DMS153 (cell line): ENCODE measurements at regions not wholly inside any gene's neighbourhood (a gene's known extent, or its start where the extent isn't known, plus 50 kb on each side); places are given as distances from the start of the nearest gene placed in this dataset.

Source experiments
- DNase-seq: peaks from one replicate; lab custom pipeline; 2025; lab: John Stamatoyannopoulos, UW

DNA sequence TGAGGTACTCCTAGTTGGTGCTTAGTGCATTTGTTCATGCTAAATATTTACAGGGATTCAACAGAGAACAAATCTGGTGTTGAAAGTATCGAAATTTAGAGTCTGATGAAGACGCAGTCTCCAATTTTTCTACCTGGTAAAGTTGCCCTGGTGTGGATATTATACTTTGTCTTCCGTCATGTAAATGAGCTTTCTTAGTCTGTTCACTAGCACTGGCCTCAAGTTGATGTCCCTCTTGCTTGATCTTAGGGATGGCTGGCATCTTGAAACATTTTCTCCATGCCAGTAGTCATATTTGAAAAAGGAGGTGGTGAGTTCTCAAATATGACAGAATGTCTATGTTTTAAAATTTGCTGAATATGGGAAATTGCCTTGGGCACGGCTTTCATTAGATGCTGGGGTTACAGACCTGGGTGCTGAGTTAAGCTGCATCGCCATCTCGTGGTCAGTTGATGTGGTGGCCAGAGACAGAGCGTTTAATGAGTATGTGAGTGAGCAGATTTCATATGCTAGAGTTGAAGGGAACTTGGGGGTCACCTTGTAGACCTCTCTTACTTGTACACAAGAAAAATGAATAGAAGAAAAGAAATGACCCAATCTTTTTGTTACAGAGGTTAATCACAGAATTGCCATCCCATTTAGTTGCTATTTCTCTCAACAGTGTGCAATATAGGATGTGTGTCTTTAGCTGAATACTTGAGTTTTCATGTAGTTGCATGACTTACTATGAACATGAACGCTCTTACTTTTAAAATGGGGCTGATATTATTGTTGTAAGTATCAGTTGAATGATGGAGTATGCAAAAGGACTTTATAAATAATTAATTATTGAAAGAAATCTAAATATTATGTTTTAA, 172.8 kb upstream of the DCN start:
- DNase-seq = peak; percentile 12

DNA sequence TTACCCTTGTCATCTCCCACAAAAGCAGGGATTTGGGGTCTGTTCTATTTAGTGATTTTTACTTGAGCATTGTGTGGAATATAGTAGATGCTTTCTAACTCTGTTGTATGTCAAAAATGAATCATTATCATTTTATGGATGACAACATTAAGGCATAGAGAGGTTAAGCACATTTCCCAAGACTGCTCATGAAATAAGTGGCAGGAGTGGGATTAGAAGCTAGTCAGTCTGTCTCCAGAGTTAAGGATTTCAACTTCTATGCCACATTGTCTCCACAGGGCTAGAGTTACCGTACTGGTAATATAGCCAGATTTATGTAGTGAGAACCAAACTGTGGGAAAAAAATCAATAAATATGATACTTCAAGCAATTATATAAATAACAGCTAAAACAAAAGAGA, 170.6 kb upstream of the DCN start:
- DNase-seq = no peak

DNA sequence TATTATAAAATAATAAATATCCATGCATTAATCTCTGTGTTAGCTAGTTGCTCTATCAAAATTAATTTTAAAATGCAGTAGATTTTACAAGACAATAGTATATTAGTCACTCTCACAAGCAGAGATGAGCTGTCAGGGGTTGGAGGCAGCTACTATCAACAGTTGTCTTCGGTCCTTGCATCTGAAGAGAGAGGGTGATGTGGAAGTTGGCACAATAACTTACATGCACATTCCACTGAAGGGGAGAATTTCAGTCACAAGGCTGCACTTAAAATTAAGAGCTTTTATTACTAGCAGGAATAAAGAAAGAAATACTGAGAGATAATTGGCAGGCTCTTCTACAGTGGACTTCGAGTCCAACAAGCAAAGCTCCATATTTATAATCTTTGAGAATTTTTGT, 166.9 kb upstream of the DCN start:
- no peak for DNase-seq

DNA sequence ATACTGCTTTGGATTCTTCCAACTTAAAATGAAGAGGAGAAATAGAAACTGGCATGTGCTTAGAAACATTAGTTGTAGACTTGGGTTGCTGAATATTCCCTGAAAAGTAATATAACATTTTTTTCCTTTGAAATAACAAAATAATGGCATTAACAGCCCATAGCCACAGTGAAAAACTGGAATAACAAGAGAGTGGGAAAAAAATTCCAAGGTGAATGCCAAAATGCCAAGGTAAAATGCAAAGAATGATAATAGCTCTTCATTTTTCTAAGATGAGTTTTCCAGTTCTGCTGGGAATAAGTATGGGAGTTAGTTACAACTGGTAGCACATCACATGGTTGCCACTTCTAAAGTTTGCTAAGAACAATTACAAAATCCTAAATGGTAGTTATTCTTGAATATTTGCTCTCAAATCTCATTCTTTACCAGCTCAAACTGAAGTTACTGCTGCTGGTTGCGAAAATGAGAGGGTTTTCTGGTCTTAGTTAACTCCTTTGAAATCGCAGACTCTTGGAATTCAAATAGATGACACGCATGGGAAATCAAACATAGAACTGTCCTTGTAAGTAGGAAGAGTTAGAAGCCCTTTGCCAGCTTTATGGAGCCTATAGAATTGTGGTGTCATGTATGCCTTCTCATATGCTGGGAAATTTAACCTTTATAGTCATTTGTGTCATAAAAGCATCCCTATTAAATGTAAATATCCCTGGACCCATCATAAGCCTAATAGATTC, 165.0 kb upstream of the DCN start:
- DNase-seq = no peak

DNA sequence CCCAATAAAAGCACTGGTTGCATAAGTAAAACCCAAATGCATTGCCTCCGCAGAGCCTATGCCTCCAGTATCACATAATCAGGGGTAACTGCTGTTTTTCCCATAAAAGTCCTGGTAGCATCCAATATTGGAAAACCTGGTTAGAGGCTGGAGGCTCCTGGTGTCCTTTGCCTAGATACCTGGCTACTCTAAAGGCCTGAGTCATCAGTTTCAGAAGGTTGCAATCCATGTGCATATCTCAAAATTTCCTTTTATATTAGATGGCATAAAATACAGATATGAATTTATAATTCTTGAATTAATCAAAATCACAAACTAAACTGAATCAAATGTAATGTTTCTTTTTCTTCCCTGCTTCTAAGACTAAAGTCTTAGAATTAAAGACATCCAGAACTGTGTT, 164.2 kb upstream of the DCN start:
- DNase-seq = no peak

DNA sequence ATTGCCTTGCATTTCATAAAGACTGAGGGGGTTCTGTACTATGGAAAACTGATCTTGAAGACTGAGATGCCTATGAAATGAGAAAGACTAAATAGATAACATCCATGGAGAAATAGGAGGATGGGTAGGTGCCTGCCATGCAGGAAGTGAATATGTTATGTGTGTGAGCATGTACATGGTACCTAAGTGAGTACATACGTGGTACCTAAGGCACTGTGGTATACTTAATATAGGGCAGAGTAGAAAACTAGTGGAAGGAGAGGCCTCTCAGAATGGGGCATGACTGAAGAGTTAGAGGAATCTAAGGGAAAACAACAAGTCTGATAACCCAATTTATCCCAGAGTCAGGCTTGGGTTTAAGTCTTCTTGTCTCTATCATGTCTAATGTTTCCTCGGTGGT, 161.8 kb upstream of the DCN start:
- no peak for DNase-seq

DNA sequence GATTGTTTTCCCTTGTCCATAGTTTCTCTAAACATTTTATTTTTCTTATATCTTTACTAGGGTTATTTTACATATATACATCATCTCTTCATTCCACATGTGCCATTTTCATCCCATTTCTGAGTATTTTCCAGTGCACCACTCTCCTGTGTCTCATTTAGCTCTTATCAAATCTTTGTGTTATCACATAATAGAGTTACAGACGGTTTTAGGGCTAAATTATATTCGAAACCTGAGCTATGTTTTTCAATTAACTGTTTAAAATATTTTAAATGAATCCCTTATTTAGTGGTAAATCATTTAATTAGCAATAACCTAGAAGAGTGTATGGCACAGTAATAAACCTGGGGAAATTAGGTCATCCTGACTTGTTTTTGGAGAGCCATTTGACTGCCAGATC, 160.4 kb upstream of the DCN start:
- DNase-seq = no peak

DNA sequence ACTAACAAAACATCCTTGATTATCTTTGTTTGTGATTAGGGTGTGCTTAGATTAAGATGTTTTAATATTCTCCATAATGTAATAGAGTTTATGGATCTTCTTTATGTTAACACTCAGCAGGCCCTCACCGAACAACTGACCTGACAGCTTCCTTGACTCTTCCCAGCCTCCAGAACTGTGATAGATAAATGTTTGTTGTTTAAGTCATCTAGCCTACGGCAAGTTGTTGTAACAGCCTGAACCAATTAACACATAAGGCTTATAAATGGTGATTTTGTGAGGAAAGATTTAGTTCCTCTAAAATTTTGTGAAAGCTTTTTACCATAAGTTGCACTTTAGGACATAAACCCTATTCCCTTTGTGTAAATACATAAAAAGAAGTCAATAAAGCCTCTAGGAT, 156.5 kb upstream of the DCN start:
- DNase-seq = no peak

DNA sequence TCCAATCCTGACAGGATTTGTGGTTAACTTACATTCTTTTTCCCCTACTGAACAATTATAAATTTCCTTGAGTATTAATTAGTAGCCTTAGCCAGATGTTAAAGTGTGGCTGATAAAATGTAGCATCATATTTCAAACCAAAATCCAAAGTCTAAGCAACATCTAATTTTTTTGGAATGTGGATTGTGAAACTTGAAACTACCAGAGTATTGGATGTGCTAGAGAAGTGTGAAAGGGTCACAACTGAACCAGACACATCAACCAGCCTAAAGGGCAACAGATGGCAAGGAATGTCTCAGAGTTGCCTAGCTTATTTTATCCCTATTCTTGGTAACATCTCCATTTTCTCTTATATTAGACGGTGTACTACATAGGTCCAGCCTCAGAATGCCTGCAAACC, 153.1 kb upstream of the DCN start:
- DNase-seq = no peak

DNA sequence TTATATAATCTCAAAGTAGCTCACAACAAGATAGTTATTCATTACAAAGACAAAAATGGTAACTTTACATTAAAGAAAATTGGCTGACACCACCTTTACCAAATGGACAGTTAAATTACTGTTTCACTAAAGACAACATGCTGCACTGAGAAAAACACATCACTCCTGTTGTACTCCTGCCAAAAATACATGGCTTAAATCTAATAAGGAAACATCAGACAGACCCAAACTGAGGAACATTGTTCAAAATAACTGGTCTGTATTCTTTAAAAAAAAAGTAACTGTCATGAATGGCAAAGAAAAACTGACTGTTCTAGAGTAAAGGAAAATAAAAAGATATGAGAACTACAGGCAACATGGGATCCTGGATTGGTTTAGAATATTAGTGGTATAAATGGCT, 151.3 kb upstream of the DCN start:
- no peak for DNase-seq

DNA sequence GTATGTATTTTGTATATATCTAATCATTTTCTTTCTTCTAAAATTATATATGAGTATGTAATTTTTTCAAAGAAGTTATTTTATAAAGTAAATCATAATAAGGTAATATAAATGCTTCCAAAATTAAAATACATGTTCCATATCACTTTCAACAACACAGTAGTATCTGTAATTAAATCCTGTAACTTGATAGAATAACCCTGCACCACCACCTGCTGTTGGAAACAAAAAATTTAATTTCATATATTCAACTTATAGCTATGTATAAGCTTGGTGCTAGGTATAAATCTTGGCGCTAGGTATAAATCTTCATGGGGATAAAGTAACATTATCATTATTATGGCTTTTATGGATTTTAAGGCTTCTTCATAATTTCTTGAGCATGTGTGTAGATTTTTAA, 149.7 kb upstream of the DCN start:
- DNase-seq = no peak

DNA sequence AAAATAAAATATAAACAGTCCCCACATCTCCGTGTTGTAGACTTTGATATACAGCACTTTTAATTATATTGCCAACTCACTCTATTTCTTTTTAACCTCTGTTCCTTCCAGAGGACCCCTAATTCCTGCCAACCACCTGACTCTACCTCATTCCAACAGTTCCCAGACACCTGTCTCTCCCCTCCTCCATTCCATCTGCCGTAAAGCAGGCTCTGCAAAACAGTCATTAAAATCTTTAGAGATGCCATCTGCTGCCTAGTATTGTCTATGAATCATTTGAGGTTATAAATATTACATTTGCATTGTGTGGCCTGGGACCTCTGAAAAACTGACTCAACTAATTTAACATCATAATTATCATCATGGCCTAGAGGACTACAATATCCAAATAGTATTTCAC, 148.8 kb upstream of the DCN start:
- DNase-seq = no peak

DNA sequence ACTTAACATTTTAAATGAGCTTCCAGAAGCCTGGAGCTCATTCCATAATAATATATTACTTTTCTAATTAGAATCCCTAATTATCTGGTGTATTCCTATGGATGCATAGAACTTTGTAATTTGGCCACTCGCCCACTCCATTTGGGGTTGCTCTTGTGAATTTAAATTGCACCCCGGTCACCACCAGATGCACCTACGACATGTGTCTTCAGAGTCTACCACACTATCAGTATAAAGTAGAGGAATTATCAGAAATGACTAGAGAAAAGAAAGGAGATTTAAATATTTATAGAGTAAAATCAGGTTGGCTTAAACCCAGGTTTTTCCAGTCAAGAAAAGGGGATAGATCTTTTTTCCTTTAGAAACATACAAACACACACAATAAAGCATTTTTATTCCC, 145.8 kb upstream of the DCN start:
- DNase-seq = no peak

DNA sequence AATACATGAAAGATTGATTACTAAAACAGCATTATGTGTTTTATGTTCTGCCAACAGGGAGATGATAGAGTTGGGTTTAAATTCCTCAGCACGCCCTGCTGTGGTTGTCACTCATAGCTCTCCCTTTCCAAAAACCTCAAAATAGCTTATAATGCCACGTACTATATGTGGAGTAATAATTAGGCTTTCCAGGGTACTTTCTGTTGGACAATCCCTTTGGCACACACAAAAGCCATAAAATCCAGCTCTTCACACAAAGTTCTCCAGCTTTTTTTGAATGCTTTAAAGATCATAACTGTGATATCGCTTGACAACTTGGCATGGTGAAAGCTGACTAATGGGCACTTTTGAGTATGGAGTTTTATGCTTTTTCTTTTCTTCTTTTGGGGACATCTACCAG, 145.3 kb upstream of the DCN start:
- no peak for DNase-seq

DNA sequence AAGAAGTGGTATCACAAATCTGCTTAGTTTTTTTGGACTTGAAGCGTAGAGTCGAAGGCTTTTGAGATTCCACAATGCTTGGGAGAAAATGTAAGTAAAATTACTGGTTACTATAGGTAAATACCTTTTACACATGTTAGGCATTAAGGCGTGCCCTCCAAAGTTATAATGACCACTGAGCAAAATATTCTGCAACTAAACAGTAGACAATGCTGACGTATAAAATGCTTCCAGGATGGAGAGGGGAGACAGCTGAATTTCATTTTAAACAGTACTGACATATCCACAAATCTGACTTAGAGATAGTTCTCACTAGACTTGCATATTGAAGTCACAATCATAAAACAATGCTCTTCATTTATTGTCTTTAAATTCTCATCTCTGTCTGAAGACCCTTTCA, 144.5 kb upstream of the DCN start:
- no peak for DNase-seq

DNA sequence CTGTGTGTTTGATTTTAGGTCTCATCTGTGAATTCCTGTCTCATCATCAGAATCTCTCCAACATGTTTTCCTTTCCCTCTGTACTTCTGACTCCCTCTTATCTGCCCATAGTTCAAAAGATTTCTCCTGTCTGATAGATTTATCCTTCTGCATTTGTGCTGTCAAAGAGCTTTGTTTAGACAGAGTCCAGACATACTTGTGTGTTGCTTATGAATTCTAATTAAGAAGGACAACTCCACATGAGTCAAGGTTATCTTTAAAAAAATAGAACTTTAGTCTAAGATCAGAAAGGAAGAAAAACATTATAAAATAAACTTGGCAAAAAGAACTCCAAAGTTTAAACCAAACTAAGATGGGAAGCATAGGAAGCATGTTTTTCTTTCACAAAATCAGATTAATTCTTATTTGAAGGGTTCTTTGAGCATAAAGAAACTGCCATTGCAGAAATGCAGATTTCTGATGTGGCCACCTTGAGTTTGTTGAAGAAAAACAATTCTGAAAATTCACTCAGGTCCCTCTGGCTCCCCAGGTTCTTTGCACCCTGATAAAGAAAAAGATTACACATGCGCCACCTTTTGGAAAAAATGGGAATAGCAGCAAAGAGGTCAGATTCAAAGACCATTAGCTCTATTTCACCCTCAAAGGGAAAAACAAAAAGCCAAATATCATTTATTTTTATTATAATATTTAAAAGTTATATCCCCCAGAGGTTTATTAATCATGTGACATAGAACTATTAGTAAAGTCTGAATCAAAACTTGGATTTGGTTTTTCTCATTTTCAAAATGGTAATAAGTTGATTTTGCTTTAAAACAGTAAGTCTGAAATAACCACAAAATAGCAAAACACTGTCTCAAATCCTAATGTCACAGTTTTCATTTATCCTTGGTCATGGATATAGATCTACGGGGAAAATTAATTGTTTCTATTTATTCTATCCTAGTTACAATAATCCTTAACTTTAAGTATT, 143.7 kb upstream of the DCN start:
- peak; percentile 4 for DNase-seq

DNA sequence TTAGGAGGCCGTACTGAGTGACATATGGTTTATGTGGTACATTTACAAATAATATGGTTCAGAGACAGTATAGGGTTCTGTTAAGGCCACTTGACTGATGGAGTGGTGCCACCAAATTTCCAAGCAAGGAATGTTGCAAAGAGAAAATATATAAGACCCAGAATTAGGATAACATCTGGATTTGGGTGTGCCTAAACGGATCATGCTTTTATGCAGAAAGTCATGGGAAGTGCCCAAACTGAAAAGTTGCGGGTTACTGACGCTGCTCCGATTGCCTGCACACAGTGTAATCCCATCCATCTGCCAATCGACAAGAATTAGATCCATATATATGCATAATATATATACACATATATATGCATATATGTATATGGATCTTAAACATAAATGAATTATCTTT, 138.4 kb upstream of the DCN start:
- DNase-seq = no peak

DNA sequence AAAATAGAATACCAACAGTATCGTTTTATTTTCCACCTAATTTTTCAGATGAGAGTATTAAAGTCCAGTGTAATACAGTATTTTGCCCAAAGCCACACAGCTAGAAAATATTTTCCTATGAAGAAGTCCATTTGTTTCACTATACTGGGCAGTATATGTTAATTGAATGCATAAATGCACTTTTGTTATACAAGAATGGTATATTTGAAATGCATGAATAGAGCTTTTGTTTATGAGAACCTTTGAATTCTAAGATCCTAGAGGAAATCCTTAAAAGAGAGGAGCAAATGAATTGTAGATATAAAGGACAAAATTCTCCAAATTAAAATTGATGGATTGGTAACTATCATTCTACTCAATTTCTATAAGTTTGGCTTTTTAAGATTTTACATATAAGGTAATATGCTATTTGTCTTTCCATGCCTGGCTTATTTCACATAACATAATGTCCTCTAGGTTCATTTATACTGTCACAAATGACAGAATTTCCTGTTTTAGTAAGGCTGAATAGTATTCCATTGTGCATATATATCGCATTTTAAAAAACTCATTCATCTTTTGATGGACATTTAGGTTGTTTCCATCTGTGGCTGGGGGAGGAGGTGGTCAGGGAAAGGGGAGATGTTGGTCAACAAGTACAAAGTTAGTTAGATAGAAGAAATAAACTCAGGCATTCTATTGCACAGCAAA, 136.6 kb upstream of the DCN start:
- no peak for DNase-seq

DNA sequence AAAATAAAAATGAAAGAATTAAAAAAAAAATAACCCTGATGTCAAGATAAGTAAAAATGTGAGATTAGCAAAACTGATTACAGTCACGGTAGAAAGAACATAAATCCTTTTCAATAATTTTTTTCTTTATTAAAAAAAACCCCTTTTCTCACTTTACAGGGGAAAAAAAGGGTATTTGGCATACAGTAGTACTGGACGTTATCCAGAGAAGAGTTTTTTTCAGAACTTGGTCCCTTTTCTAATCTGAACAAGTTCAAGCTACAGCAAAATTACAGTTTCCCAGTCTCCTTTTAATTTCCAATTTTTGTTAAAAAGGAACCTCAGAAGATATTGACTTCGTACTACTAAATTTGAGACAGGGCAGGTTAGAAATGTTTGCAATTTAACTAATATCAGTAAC, 134.7 kb upstream of the DCN start:
- no peak for DNase-seq

DNA sequence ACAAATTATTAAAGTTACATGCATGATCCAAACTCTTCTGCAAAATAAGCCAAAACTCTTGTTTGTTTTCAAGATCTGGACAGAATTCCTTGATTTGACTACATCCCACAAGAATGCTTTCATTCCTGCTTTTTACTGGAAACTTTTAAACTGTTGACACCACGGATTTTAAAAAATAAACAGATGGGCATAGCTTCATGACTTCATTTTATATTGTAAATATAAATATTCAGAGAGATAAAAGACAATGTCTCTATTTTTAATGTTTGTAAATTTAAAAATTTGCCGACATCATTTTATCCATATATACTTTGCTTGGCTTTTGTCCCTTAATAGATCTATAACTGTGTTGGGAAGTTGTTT, 134.3 kb upstream of the DCN start:
- DNase-seq = no peak

DNA sequence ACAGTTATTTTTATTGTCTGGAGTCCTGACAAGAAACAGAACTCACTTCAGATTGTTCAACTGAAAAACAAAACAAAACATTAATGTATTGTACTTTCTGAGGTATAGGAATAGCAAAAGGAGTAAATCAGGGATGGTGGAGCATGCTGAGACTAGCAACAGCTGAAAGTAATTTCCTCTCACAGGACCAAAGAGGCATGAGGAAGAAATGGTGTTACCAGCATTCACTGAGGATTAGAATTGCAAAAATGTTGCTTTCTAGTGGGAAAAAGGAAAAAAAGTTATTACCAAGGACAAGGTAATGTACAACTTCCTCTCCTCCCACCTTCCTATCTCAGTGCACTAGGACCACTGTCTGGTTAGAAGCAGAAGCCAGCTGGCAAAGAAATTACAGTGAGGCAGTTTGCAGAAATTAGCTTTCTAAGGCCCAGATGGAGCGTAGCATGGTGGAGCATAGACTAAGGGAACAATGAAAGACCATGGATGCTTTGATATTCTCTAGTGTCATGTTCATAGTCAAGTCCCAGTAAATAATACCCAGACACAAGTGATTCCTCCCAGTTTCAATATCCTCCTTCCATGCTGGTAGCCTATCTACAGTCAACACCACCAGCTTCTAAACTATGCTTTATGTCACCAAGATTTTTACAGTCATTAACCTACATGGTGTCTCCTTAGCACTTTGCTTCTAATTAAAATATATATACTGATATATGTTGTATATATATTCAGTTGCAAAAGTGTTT, 133.7 kb upstream of the DCN start:
- DNase-seq = no peak
